Right lobe of liver (tissue), 6 donors: ENCODE measurements at regions not wholly inside any gene's neighbourhood (a gene's known extent, or its start where the extent isn't known, plus 50 kb on each side); places are given as distances from the start of the nearest gene placed in this dataset.

Source experiments
- ATAC-seq, 4 donors: fragments of 200-7000 bp; cut with Tn5 transposase; one replicate each; pipeline ENCODE4 v1.9.1; 2020; ENCODE audit warnings: mild to moderate bottlenecking in 4 of 4, moderate library complexity in 4 of 4
- DNase-seq, 3 donors: peaks; one replicate each; pipeline ENCODE4 v3.0.0-alpha.2; 2020
- H3K27ac ChIP-seq, 3 donors: fragments of 200-600 bp; one replicate each; pipeline ENCODE4 v1.8.0; 2022
- H3K27me3 ChIP-seq, 2 donors: fragments of 200-600 bp; one replicate each; pipeline ENCODE4 v1.8.0; 2022
- H3K36me3 ChIP-seq, 4 donors: fragments of 200-600 bp; sonication (generic) in 1 of 4; one replicate each; pipeline versions ENCODE4 v1.5.1 to v1.8.0; 2017 to 2022; ENCODE audit warnings: control low read depth in 1 of 4
- H3K4me1 ChIP-seq, 4 donors: fragments of 200-600 bp; sonication (generic) in 1 of 4; one replicate each; pipeline versions ENCODE4 v1.5.1 to v1.8.0; 2017 to 2022; ENCODE audit warnings: control low read depth in 1 of 4
- H3K4me3 ChIP-seq, 3 donors: fragments of 200-600 bp; one replicate each; pipeline ENCODE4 v1.8.0; 2022
- H3K9me3 ChIP-seq, 4 donors: fragments of 200-600 bp; sonication (generic) in 1 of 4; one replicate each; pipeline versions ENCODE4 v1.5.1 to v1.8.0; 2017 to 2022; ENCODE audit warnings: control low read depth in 1 of 4
- CTCF ChIP-seq, 4 donors: fragments of 200-600 bp in 3 of 4; fragments of 450-650 bp in 1 of 4; IDR thresholded peaks; one replicate each; pipeline versions ENCODE4 v1.5.1 to v1.8.0; 2016 to 2022; ENCODE audit warnings: antibody characterized with exemption in 4 of 4, mild to moderate bottlenecking in 2 of 4
- POLR2A ChIP-seq: fragments of 450-650 bp; IDR thresholded peaks from one replicate; pipeline ENCODE4 v1.6.1; 2017; ENCODE audit warnings: antibody characterized with exemption, mild to moderate bottlenecking
- WGBS: methylation state at CpG from one replicate; pipeline ENCODE4 v1.1.6; 2018; ENCODE audit warnings: low coverage, low lambda C conversion rate; ENCODE audit not compliant: insufficient coverage; ENCODE audit errors: missing lambda C conversion rate; 5-methylcytosine and 5-hydroxymethylcytosine counted together
- intact Hi-C, 2 donors: fragments of 100-400 bp; cut with DNase I; formaldehyde crosslinking; loops; one replicate each; pipeline versions ENCODE4 v1.11.2 to v1.14.1; 2022
- donor health status: DM: no; HTN: yes; CAD: no.
- donor health status: DM: no; HTN: no; CAD: no.
- donor health status: DM: no; HTN: no; CAD: no.
- donor health status: DM: no; HTN: yes; CAD: no.
- donor health status: DM: no; HTN: yes; CAD: no.

GRCh38 chr4:4696530-4696929 lies 154.7 kb upstream of the STX18 start:
- DNase-seq (no peak), ATAC-seq (no peak)
- H3K36me3 ChIP-seq = no peaks in the 10 kb centered on the region

DNA sequence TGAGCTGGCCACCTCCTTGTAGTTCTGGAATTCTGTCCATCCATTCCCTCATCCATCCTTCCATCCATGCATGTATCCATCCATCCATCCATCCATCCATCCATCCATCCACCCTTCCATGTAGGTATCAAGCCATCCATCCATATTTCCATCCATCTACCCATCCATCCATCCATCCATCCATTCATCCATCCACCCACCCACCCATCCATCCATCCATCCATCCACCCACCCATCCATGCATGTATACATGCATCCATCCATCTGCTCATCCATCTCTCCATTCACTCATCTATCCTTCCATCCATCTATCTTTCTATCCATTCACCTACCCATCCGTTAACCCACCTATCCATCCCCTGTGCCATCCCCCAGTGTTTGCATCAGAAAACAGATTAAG lies 153.6 kb upstream of the STX18 start:
- no peaks in the 10 kb centered on the region for H3K9me3 ChIP-seq
- no peaks in the 10 kb centered on the region for H3K27me3 ChIP-seq
- TF ChIP-seq CTCF (IDR thresholded peaks at IDR 0.05) = no peak
- TF ChIP-seq POLR2A = no peak
- H3K36me3 ChIP-seq = no peaks in the 10 kb centered on the region
- H3K27ac ChIP-seq = no peak overlapping the region
- H3K4me3 ChIP-seq = no peak overlapping the region
- ATAC-seq = no peak
- no peak for DNase-seq
- WGBS = 100% methylated on average over 1 of the region's 1 CpG
- intact Hi-C loops = no loop called here
- no peaks in the 10 kb centered on the region for H3K4me1 ChIP-seq

More at GRCh38 chr4:4696530-4696929, 154.7 kb upstream of the STX18 start:
- 91% methylated on average over 4 of the region's 9 CpGs for WGBS
- no peaks in the 10 kb centered on the region for H3K9me3 ChIP-seq
- H3K27me3 ChIP-seq = no peaks in the 10 kb centered on the region
- no peak overlapping the region for H3K27ac ChIP-seq
- TF ChIP-seq POLR2A (no peak), CTCF (IDR thresholded peaks at IDR 0.05) (no peak)
- intact Hi-C loops = no loop called here
- H3K4me3 ChIP-seq = no peak overlapping the region
- H3K4me1 ChIP-seq = no peaks in the 10 kb centered on the region

DNA sequence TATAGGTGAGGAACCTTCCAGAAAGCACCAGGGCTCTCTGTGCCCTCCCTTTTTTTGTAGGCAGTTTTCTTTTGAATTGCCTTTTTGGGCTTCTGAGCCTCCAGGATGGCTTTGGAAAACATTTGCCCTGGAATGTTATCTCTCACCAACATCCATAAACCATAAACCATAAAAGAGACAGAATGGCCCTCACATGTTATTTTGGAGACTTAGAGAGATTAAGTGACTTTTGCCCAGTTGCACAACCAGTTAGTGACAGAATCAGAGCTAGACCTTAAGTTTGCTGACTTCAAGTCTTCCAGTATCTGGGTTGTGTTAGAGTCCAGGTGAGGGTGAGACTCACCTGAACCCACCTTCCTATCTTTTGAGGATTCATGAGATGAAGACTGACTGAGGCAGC lies 153.0 kb upstream of the STX18 start:
- ATAC-seq = peak in 1 of 4 donors; percentile 26
- TF ChIP-seq CTCF (IDR thresholded peaks at IDR 0.05) (no peak), POLR2A (no peak)
- Histone ChIP-seq H3K27ac (no peak overlapping the region), H3K4me1 (no peaks in the 10 kb centered on the region), H3K9me3 (no peaks in the 10 kb centered on the region), H3K27me3 (no peaks in the 10 kb centered on the region), H3K36me3 (no peaks in the 10 kb centered on the region), H3K4me3 (no peak overlapping the region)
- intact Hi-C loops = no loop called here
- DNase-seq = no peak

DNA sequence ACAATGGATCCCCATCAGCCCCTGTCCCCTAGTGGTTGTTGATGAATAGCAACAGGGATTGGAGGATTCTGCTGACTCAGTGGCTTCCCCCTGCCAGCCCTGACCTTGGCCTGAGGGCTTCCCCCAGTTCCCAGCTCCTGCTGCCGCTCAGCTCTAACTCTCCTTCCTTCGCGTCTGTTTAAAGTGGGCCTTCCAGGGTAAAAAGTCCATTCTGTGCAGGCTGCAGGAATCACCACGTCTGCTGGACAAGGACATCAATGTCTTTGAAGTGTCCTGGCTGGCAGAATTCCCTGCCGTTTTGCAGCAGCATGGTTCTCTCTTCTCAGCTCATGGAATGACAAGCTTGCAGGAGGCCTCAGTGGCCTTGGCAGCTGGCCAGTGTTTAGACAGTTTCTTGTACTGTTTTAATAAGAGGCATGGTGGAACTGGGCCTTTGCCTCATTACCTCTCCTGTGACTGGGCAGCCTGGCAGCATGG lies 152.5 kb upstream of the STX18 start:
- ATAC-seq = peak in 1 of 4 donors; percentile 17
- no peak for TF ChIP-seq POLR2A
- no peak for TF ChIP-seq CTCF (IDR thresholded peaks at IDR 0.05)
- no peaks in the 10 kb centered on the region for H3K4me1 ChIP-seq
- no peak overlapping the region for H3K4me3 ChIP-seq
- H3K27me3 ChIP-seq = no peaks in the 10 kb centered on the region
- no peak overlapping the region for H3K27ac ChIP-seq
- DNase-seq = no peak
- intact Hi-C loops = no loop called here
- H3K36me3 ChIP-seq = no peaks in the 10 kb centered on the region
- 17% methylated on average over 1 of the region's 5 CpGs for WGBS
- no peaks in the 10 kb centered on the region for H3K9me3 ChIP-seq

GRCh38 chr4:4693755-4694295 lies 152.0 kb upstream of the STX18 start:
- 82% methylated on average over 3 of the region's 8 CpGs for WGBS
- no peaks in the 10 kb centered on the region for H3K4me1 ChIP-seq
- no peaks in the 10 kb centered on the region for H3K27me3 ChIP-seq
- no peak overlapping the region for H3K27ac ChIP-seq
- intact Hi-C loops = no loop called here
- H3K4me3 ChIP-seq = no peak overlapping the region
- DNase-seq = no peak
- no peaks in the 10 kb centered on the region for H3K36me3 ChIP-seq
- no peak for TF ChIP-seq CTCF (IDR thresholded peaks at IDR 0.05)
- TF ChIP-seq POLR2A = no peak
- peak in 1 of 4 donors; percentile 32 for ATAC-seq
- no peaks in the 10 kb centered on the region for H3K9me3 ChIP-seq
